ENCODE measurements at regions not wholly inside any gene's neighbourhood (a gene's known extent, or its start where the extent isn't known, plus 50 kb on each side); places are given as distances from the start of the nearest gene placed in this dataset.

- Histone ChIP-seq H3K36me3 (ENCODE audit: insufficient read depth, low read length) (no peaks in the 10 kb centered on the region), H3K4me3 (ENCODE audit: low read length) (no peak overlapping the region), H3K27ac (ENCODE audit: low read depth, low read length) (no peak overlapping the region), H3K27me3 (ENCODE audit: insufficient read depth, low read length, poor library complexity, severe bottlenecking) (no peaks in the 10 kb centered on the region), H3K4me1 (ENCODE audit: insufficient read depth, low read length) (no peaks in the 10 kb centered on the region), H3K9me3 (ENCODE audit: low read length) (no peaks in the 10 kb centered on the region)
- Mint-ChIP-seq H3K4me3 (no peak overlapping the region), H3K9me3 (peaks cover 6 to 15% (median 8%) of the 10 kb centered on the region in 5 donors), H3K27ac (no peak overlapping the region), H3K4me1 (no peaks in the 10 kb centered on the region), H3K27me3 (peaks cover 0 to 3% of the 10 kb centered on the region in 2 donors), H3K36me3 (no peaks in the 10 kb centered on the region)
- POLR2A ChIA-PET, result no interaction called here
- no peak for DNase-seq
- CTCF ChIA-PET, result no interaction called here
Measured at GRCh38 chr16:49193596-49193995, 88.0 kb downstream of the CBLN1 start.

- peaks cover 0 to 3% of the 10 kb centered on the region in 2 donors for H3K27me3 Mint-ChIP-seq
- ChIA-PET CTCF (no interaction called here), POLR2A (no interaction called here)
- peaks cover 6 to 15% (median 11%) of the 10 kb centered on the region in 5 donors for H3K9me3 Mint-ChIP-seq
- no peak overlapping the region for H3K4me3 Mint-ChIP-seq
- DNase-seq, result no peak
- Histone ChIP-seq H3K4me1 (ENCODE audit: insufficient read depth, low read length) (no peaks in the 10 kb centered on the region), H3K27ac (ENCODE audit: low read depth, low read length) (no peak overlapping the region), H3K36me3 (ENCODE audit: insufficient read depth, low read length) (no peaks in the 10 kb centered on the region), H3K9me3 (ENCODE audit: low read length) (no peaks in the 10 kb centered on the region), H3K4me3 (ENCODE audit: low read length) (no peak overlapping the region), H3K27me3 (ENCODE audit: insufficient read depth, low read length, poor library complexity, severe bottlenecking) (no peaks in the 10 kb centered on the region)
- no peak overlapping the region for H3K27ac Mint-ChIP-seq
- H3K4me1 Mint-ChIP-seq, result no peaks in the 10 kb centered on the region
- H3K36me3 Mint-ChIP-seq, result no peaks in the 10 kb centered on the region
Measured at GRCh38 chr16:49189286-49189685, 92.4 kb downstream of the CBLN1 start.

DNA sequence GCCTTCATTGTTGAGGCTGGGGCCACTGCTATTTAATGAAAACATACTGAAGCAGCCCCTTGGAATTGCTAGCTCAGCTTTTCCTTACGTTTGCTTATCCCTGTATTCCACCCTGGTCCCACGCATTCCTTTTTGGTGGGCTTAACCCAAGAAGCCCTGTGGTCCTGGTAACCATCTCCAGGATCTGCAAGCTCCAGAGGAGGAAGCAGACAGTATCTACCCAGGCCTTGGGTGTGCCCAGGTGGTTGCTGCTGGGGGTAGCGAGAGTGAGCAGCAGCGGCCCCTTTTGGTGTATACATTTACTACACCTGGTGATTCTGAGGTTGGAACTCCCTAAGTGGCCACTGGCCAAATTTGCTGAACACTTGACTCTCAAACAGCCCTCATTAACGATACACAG, 97.7 kb downstream of the CBLN1 start:
- Histone ChIP-seq H3K27me3 (ENCODE audit: insufficient read depth, low read length, poor library complexity, severe bottlenecking) (no peaks in the 10 kb centered on the region), H3K36me3 (ENCODE audit: insufficient read depth, low read length) (no peaks in the 10 kb centered on the region), H3K4me3 (ENCODE audit: low read length) (no peak overlapping the region), H3K9me3 (ENCODE audit: low read length) (no peaks in the 10 kb centered on the region), H3K4me1 (ENCODE audit: insufficient read depth, low read length) (no peaks in the 10 kb centered on the region), H3K27ac (ENCODE audit: low read depth, low read length) (no peak overlapping the region)
- peaks cover 0 to 8% (median 4%) of the 10 kb centered on the region in 5 donors for H3K9me3 Mint-ChIP-seq
- H3K4me1 Mint-ChIP-seq, result no peaks in the 10 kb centered on the region
- POLR2A ChIA-PET, result no interaction called here
- H3K27ac Mint-ChIP-seq, result no peak overlapping the region
- no peak for DNase-seq
- H3K4me3 Mint-ChIP-seq, result no peak overlapping the region
- CTCF ChIA-PET, result no interaction called here
- H3K36me3 Mint-ChIP-seq, result no peaks in the 10 kb centered on the region
- H3K27me3 Mint-ChIP-seq, result peaks cover 0 to 2% of the 10 kb centered on the region in 2 donors

DNA sequence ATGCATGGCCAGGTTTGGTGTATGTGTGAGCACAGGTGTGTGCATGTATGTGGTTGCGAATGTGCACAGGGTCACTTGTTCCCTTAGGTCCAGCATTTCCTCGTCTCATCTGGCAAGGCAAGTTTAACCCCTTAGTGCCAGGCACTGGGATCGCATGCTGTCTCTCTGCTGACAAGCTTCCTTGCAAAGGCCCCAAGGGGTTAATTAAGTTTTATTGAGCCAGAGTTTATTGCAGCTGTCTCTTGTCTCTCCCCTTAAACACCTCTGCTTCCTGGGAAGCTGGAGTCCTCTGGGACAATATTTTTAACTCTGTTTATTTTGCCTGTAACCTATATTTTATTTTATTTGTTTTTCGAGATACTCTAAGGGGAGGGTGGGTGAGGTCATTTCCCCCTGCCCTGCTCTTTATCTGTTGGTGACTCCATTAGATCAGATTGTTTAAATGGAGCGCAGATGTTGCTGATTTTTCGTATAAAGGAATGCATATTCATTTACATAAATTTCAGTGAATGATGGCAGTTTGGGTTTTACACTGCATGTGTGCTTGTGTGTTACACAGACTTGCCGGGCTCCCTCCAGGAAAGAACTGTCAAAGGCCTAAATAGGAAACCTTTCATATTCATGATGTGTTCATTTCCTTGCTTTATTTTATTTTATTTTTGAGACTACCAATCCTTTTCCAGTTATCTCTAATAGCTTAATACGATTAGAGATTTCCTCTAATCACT, 99.7 kb downstream of the CBLN1 start:
- no peaks in the 10 kb centered on the region for H3K27me3 ChIP-seq (ENCODE audit: insufficient read depth, low read length, poor library complexity, severe bottlenecking)
- no peaks in the 10 kb centered on the region for H3K4me1 ChIP-seq (ENCODE audit: insufficient read depth, low read length)
- H3K36me3 ChIP-seq (ENCODE audit: insufficient read depth, low read length), result no peaks in the 10 kb centered on the region
- Mint-ChIP-seq H3K4me3 (no peak overlapping the region), H3K27ac (no peak overlapping the region), H3K4me1 (no peaks in the 10 kb centered on the region), H3K36me3 (no peaks in the 10 kb centered on the region), H3K27me3 (peaks cover 0 to 3% of the 10 kb centered on the region in 2 donors), H3K9me3 (peaks cover 0 to 6% (median 2%) of the 10 kb centered on the region in 5 donors)
- H3K4me3 ChIP-seq (ENCODE audit: low read length), result no peak overlapping the region
- no peak for DNase-seq
- ChIA-PET POLR2A (no interaction called here), CTCF (no interaction called here)
- H3K9me3 ChIP-seq (ENCODE audit: low read length), result no peaks in the 10 kb centered on the region
- H3K27ac ChIP-seq (ENCODE audit: low read depth, low read length), result no peak overlapping the region

DNA sequence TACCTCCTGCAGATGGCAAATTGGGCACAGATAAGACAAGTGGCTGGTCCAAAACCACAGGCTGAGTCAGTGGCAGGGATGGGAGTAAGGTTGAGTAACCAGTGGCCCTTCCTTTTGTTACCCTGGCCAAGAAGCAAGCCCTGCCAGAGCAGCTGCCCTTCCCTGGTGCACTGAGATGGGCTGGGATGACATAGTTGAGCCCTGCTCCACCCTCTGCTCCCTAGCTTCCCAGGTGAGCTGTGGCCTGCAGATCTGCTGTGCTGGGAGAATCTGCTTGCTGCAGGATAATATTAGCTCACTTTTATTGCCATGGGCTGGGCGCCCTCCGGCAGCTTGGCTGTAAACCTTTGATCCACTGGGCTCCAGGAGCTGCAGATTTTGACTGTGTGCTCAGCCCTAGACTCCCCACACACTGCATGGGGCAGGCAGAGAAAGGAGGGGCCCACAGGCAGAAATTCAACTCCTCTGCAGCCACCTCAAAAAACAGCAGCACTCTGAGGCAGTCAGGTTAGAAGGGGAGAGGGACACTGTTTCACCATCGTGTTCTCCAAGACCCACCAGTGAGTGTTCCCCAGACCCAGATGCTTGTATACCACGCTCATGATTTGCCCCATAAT, 101.8 kb downstream of the CBLN1 start:
- Histone ChIP-seq H3K27me3 (ENCODE audit: insufficient read depth, low read length, poor library complexity, severe bottlenecking) (no peaks in the 10 kb centered on the region), H3K9me3 (ENCODE audit: low read length) (no peaks in the 10 kb centered on the region), H3K36me3 (ENCODE audit: insufficient read depth, low read length) (no peaks in the 10 kb centered on the region), H3K4me3 (ENCODE audit: low read length) (no peak overlapping the region), H3K27ac (ENCODE audit: low read depth, low read length) (no peak overlapping the region), H3K4me1 (ENCODE audit: insufficient read depth, low read length) (no peaks in the 10 kb centered on the region)
- CTCF ChIA-PET, result no interaction called here
- peaks cover 0 to 6% (median 2%) of the 10 kb centered on the region in 5 donors for H3K9me3 Mint-ChIP-seq
- peaks cover 0 to 3% of the 10 kb centered on the region in 2 donors for H3K27me3 Mint-ChIP-seq
- no peaks in the 10 kb centered on the region for H3K36me3 Mint-ChIP-seq
- no peak overlapping the region for H3K4me3 Mint-ChIP-seq
- POLR2A ChIA-PET, result no interaction called here
- H3K4me1 Mint-ChIP-seq, result no peaks in the 10 kb centered on the region
- no peak for DNase-seq
- no peak overlapping the region for H3K27ac Mint-ChIP-seq

DNA sequence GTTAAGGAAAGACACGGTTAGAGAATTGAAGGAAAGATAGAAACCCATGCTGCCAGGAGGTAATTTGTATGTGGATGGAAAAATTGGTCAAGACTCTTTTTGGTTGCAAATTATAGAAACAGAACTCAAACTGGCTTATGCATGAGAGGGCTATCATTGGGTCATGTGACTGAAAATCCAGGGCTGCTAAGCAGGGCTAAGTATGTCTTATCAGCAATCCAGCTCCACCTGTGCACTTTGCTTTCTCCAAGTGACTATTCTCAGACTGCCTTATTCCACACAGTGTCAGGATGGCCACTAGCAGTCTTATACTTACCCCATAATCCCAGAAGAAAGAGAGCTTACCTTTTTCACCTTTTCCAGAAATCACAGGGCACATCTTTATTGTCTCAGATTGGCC, 113.5 kb downstream of the CBLN1 start:
- no peak for DNase-seq
- Histone ChIP-seq H3K9me3 (ENCODE audit: low read length) (no peaks in the 10 kb centered on the region), H3K36me3 (ENCODE audit: insufficient read depth, low read length) (no peaks in the 10 kb centered on the region), H3K27ac (ENCODE audit: low read depth, low read length) (no peak overlapping the region), H3K4me1 (ENCODE audit: insufficient read depth, low read length) (no peaks in the 10 kb centered on the region), H3K27me3 (ENCODE audit: insufficient read depth, low read length, poor library complexity, severe bottlenecking) (no peaks in the 10 kb centered on the region), H3K4me3 (ENCODE audit: low read length) (no peak overlapping the region)
- Mint-ChIP-seq H3K4me1 (no peaks in the 10 kb centered on the region), H3K27me3 (no peaks in the 10 kb centered on the region), H3K9me3 (peaks cover 0 to 16% (median 4%) of the 10 kb centered on the region in 5 donors), H3K4me3 (no peak overlapping the region), H3K36me3 (no peaks in the 10 kb centered on the region), H3K27ac (no peak overlapping the region)
- ChIA-PET POLR2A (no interaction called here), CTCF (no interaction called here)

GRCh38 chr16:49165025-49165424, 116.6 kb downstream of the CBLN1 start:
- peaks cover 2 to 12% (median 7%) of the 10 kb centered on the region in 5 donors for H3K9me3 Mint-ChIP-seq
- no peaks in the 10 kb centered on the region for H3K4me1 Mint-ChIP-seq
- H3K9me3 ChIP-seq (ENCODE audit: low read length), result no peaks in the 10 kb centered on the region
- H3K4me3 Mint-ChIP-seq, result no peak overlapping the region
- no peaks in the 10 kb centered on the region for H3K36me3 ChIP-seq (ENCODE audit: insufficient read depth, low read length)
- DNase-seq, result no peak
- no peak overlapping the region for H3K4me3 ChIP-seq (ENCODE audit: low read length)
- H3K27me3 ChIP-seq (ENCODE audit: insufficient read depth, low read length, poor library complexity, severe bottlenecking), result no peaks in the 10 kb centered on the region
- H3K27ac ChIP-seq (ENCODE audit: low read depth, low read length), result no peak overlapping the region
- ChIA-PET POLR2A (no interaction called here), CTCF (no interaction called here)
- H3K27me3 Mint-ChIP-seq, result no peaks in the 10 kb centered on the region
- no peak overlapping the region for H3K27ac Mint-ChIP-seq
- H3K36me3 Mint-ChIP-seq, result no peaks in the 10 kb centered on the region
- no peaks in the 10 kb centered on the region for H3K4me1 ChIP-seq (ENCODE audit: insufficient read depth, low read length)

- ChIA-PET CTCF (no interaction called here), POLR2A (no interaction called here)
- no peak for DNase-seq
- H3K27me3 Mint-ChIP-seq, result no peaks in the 10 kb centered on the region
- no peaks in the 10 kb centered on the region for H3K36me3 ChIP-seq (ENCODE audit: insufficient read depth, low read length)
- H3K36me3 Mint-ChIP-seq, result no peaks in the 10 kb centered on the region
- no peak overlapping the region for H3K4me3 ChIP-seq (ENCODE audit: low read length)
- no peaks in the 10 kb centered on the region for H3K4me1 ChIP-seq (ENCODE audit: insufficient read depth, low read length)
- no peaks in the 10 kb centered on the region for H3K27me3 ChIP-seq (ENCODE audit: insufficient read depth, low read length, poor library complexity, severe bottlenecking)
- H3K27ac Mint-ChIP-seq, result no peak overlapping the region
- H3K4me1 Mint-ChIP-seq, result no peaks in the 10 kb centered on the region
- H3K9me3 ChIP-seq (ENCODE audit: low read length), result no peaks in the 10 kb centered on the region
- no peak overlapping the region for H3K27ac ChIP-seq (ENCODE audit: low read depth, low read length)
- H3K4me3 Mint-ChIP-seq, result no peak overlapping the region
- peaks cover 7 to 19% (median 8%) of the 10 kb centered on the region in 5 donors for H3K9me3 Mint-ChIP-seq
Measured at GRCh38 chr16:49161191-49161590, 120.4 kb downstream of the CBLN1 start.

Measured in CD8-positive, alpha-beta memory T cell (primary cell).